ENCODE measurements at regions not wholly inside any gene's neighbourhood (a gene's known extent, or its start where the extent isn't known, plus 50 kb on each side); places are given as distances from the start of the nearest gene placed in this dataset.

GRCh38 chr11:37503411-37504059, 905.5 kb upstream of the RAG2 start:
- Histone ChIP-seq H3K27me3 (no peaks in the 10 kb centered on the region), H3K27ac (no peak overlapping the region), H3K4me3 (no peak overlapping the region), H3K9me3 (no peaks in the 10 kb centered on the region), H3K36me3 (no peaks in the 10 kb centered on the region), H3K4me1 (ENCODE audit: insufficient read depth) (no peaks in the 10 kb centered on the region)
- no peak for TF ChIP-seq POLR2A (IDR thresholded peaks at IDR 0.05)
- TF ChIP-seq EP300 (IDR thresholded peaks at IDR 0.05): no peak
- no peak for TF ChIP-seq CTCF (IDR thresholded peaks at IDR 0.05)
- DNase-seq: no peak
- intact Hi-C loops (cut with DNase I): no loop called here
- WGBS, 3 donors: 90 to 93% (median 93%) methylated on average over 2 of the region's 2 CpGs

- DNase-seq: no peak
- H3K36me3 ChIP-seq: no peaks in the 10 kb centered on the region
- H3K27me3 ChIP-seq: no peaks in the 10 kb centered on the region
- WGBS, 3 donors: 34 to 53% (median 39%) methylated on average over 2 of the region's 2 CpGs
- intact Hi-C loops (cut with DNase I): no loop called here
- no peak overlapping the region for H3K27ac ChIP-seq
- TF ChIP-seq CTCF (IDR thresholded peaks at IDR 0.05) (no peak), POLR2A (IDR thresholded peaks at IDR 0.05) (no peak), EP300 (IDR thresholded peaks at IDR 0.05) (no peak)
- no peak overlapping the region for H3K4me3 ChIP-seq
- H3K4me1 ChIP-seq (ENCODE audit: insufficient read depth): no peaks in the 10 kb centered on the region
- no peaks in the 10 kb centered on the region for H3K9me3 ChIP-seq
Measured at GRCh38 chr11:37502202-37502601, 904.2 kb upstream of the RAG2 start.

DNA sequence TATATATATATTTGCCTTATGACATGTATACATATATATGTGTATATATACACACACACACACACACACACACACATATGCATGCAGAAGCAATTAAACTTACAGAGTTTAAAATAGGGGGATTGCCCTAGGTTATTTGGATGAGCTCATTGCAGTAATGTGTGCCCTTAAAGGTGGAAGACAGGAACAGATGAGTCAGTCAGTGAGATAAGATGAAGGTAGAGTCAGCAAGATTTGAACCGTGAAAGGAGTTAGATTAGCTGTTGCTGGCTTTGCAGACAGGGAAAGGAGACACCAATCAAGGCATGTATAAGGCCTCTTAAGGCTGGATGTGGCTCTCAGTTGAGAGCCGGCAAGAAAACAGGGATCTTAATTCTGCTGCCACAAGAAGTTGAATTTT, 902.4 kb upstream of the RAG2 start:
- no peak overlapping the region for H3K27ac ChIP-seq
- H3K36me3 ChIP-seq: no peaks in the 10 kb centered on the region
- DNase-seq: no peak
- no peak for TF ChIP-seq EP300 (IDR thresholded peaks at IDR 0.05)
- TF ChIP-seq CTCF (IDR thresholded peaks at IDR 0.05): no peak
- TF ChIP-seq POLR2A (IDR thresholded peaks at IDR 0.05): no peak
- H3K27me3 ChIP-seq: no peaks in the 10 kb centered on the region
- H3K9me3 ChIP-seq: no peaks in the 10 kb centered on the region
- no peaks in the 10 kb centered on the region for H3K4me1 ChIP-seq (ENCODE audit: insufficient read depth)
- H3K4me3 ChIP-seq: no peak overlapping the region
- WGBS, 3 donors: 56 to 67% (median 61%) methylated on average over 2 of the region's 2 CpGs
- intact Hi-C loops (cut with DNase I): no loop called here

DNA sequence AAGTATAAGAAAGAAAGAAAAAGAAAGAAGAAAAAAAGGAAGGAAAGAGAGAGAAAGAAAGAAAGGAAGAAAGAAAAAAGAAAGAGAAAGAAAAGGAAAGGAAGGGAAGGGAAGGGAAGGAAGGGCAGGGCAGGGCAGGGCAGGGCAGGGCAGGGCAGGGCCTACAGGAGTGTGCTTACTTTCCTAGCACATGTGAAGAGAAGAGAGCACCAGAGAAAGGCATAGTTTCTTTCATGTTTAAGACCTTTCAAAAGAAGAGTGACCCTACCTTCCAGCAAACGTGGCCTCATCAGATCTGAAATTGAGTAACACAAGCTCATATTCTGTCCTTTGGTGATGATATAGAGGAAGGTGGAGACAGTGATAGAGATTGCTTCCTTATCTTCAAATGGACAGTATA, 899.3 kb upstream of the RAG2 start:
- intact Hi-C loops (cut with DNase I): no loop called here
- DNase-seq: no peak
- WGBS, 3 donors: 80 to 81% (median 80%) methylated on average over 1 of the region's 1 CpG
- Histone ChIP-seq H3K36me3 (no peaks in the 10 kb centered on the region), H3K9me3 (no peaks in the 10 kb centered on the region), H3K4me3 (no peak overlapping the region), H3K27ac (no peak overlapping the region), H3K27me3 (no peaks in the 10 kb centered on the region), H3K4me1 (ENCODE audit: insufficient read depth) (no peaks in the 10 kb centered on the region)
- no peak for TF ChIP-seq CTCF (IDR thresholded peaks at IDR 0.05)
- TF ChIP-seq POLR2A (IDR thresholded peaks at IDR 0.05): no peak
- TF ChIP-seq EP300 (IDR thresholded peaks at IDR 0.05): no peak

Measured in ovary (tissue), 7 donors.